Upper lobe of right lung (tissue), 1 donor: ENCODE measurements at regions not wholly inside any gene's neighbourhood (a gene's known extent, or its start where the extent isn't known, plus 50 kb on each side); places are given as distances from the start of the nearest gene placed in this dataset.

ENCODE experiments used
- ATAC-seq: fragments of 200-7000 bp; cut with Tn5 transposase; one replicate; pipeline ENCODE4 v1.9.1; 2020; ENCODE audit warnings: mild to moderate bottlenecking, moderate library complexity
- DNase-seq: peaks from one replicate; pipeline ENCODE4 v3.0.0-alpha.2; 2020
- H3K27ac ChIP-seq: fragments of 200-600 bp; one replicate; pipeline ENCODE4 v1.8.0; 2022
- H3K27me3 ChIP-seq: fragments of 200-600 bp; one replicate; pipeline ENCODE4 v1.8.0; 2022; ENCODE audit warnings: mild to moderate bottlenecking
- H3K36me3 ChIP-seq: fragments of 200-600 bp; one replicate; pipeline ENCODE4 v1.8.0; 2022
- H3K4me1 ChIP-seq: fragments of 200-600 bp; one replicate; pipeline ENCODE4 v1.8.0; 2022
- H3K4me3 ChIP-seq: fragments of 200-600 bp; one replicate; pipeline ENCODE4 v1.8.0; 2022; ENCODE audit warnings: mild to moderate bottlenecking
- H3K9me3 ChIP-seq: fragments of 200-600 bp; one replicate; pipeline ENCODE4 v1.8.0; 2022
- intact Hi-C: fragments of 100-400 bp; cut with DNase I; formaldehyde crosslinking; loops from one replicate; pipeline ENCODE4 v1.11.0; 2022
- TF ChIP-seq, protein P1 (sequence below): fragments of 200-600 bp; IDR thresholded peaks from one replicate; pipeline ENCODE4 v1.8.0; 2022; ENCODE audit warnings: antibody characterized with exemption
- donor health status: DM: no; HTN: yes; CAD: no; lungs with severe emphysema.

DNA sequence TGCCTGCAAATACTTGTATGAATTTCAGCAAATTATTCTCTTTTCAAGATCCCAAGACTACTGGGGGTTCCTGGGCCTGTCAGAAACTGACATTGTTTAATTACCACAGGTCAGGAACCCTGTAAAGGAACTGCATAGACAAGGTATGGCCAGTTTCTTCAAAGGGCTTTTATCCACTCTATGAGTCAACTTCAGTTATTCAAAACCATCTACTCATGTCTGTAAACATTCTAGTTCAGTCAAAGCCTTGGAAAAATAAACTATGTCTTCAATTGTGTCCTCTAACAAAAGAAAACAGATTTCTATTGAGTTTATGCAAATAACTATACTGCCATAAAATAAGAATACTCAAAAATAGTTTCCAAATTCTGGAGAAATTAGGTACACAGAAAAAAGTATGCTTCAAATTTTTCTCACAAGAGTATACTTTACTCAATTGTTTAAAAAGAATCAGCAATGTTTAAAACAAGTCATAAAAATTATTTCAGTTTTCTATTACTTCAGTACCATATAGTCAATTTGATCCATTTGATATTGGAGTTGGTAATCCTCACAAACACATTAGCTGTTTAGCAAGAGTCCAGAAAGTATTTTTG is 486.4 kb upstream of the PCDH20 start:
- ATAC-seq = no peak

DNA sequence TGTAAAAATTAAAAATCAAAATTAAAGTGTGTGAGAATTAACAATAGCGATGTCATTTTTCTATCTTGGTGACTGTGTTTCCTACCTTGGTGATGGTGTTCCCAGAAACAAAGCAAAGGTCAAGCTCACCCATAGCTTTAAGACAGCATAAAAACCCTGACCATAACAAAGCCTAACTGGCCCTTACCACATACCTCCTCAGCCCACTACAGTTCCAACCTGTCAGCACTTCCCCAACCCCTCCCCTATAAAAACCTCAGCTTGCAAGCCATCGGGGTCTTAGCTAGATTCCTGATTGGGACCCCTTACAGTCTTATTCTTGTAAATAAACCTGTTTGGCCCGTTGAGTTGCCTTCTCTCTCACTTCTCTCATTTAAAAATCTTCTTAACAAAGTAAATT is 484.4 kb upstream of the PCDH20 start:
- no peak for ATAC-seq

More for the DNA sequence above, 486.4 kb upstream of the PCDH20 start:
- intact Hi-C loops = no loop called here
- DNase-seq = no peak
- no peaks in the 10 kb centered on the region for H3K4me1 ChIP-seq
- no peak overlapping the region for H3K4me3 ChIP-seq
- H3K27me3 ChIP-seq = no peaks in the 10 kb centered on the region
- no peaks in the 10 kb centered on the region for H3K9me3 ChIP-seq
- H3K27ac ChIP-seq = no peak overlapping the region
- TF ChIP-seq, protein P1, sequence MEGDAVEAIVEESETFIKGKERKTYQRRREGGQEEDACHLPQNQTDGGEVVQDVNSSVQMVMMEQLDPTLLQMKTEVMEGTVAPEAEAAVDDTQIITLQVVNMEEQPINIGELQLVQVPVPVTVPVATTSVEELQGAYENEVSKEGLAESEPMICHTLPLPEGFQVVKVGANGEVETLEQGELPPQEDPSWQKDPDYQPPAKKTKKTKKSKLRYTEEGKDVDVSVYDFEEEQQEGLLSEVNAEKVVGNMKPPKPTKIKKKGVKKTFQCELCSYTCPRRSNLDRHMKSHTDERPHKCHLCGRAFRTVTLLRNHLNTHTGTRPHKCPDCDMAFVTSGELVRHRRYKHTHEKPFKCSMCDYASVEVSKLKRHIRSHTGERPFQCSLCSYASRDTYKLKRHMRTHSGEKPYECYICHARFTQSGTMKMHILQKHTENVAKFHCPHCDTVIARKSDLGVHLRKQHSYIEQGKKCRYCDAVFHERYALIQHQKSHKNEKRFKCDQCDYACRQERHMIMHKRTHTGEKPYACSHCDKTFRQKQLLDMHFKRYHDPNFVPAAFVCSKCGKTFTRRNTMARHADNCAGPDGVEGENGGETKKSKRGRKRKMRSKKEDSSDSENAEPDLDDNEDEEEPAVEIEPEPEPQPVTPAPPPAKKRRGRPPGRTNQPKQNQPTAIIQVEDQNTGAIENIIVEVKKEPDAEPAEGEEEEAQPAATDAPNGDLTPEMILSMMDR = no peak
- no peaks in the 10 kb centered on the region for H3K36me3 ChIP-seq

DNA sequence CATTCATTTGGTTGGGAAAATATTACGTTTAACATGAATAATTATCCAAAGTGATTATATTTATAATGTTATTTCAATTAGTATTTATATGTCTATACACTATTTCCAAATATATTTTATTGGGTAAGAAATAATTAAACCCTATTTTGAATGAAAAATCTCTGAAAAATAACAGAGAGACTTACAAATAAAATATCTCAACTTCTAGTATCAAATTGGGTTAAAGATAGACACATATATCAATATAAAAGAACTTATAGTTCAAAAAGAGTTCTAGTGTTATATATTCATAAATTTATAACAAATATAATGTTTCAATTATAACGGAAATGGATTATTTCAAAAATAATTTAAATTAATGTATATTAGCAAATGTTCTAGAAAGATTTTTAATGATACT is 482.6 kb upstream of the PCDH20 start:
- no peaks in the 10 kb centered on the region for H3K4me1 ChIP-seq
- no peak for ATAC-seq
- TF ChIP-seq, protein P1 = no peak
- no peaks in the 10 kb centered on the region for H3K9me3 ChIP-seq
- intact Hi-C loops = no loop called here
- no peak overlapping the region for H3K27ac ChIP-seq
- no peak overlapping the region for H3K4me3 ChIP-seq
- H3K36me3 ChIP-seq = no peaks in the 10 kb centered on the region
- DNase-seq = no peak
- H3K27me3 ChIP-seq = no peaks in the 10 kb centered on the region

More for the DNA sequence above, 484.4 kb upstream of the PCDH20 start:
- Histone ChIP-seq H3K36me3 (no peaks in the 10 kb centered on the region), H3K4me1 (no peaks in the 10 kb centered on the region), H3K27me3 (no peaks in the 10 kb centered on the region), H3K9me3 (no peaks in the 10 kb centered on the region), H3K4me3 (no peak overlapping the region), H3K27ac (no peak overlapping the region)
- no peak for DNase-seq
- TF ChIP-seq, protein P1 = no peak
- intact Hi-C loops = no loop called here

DNA sequence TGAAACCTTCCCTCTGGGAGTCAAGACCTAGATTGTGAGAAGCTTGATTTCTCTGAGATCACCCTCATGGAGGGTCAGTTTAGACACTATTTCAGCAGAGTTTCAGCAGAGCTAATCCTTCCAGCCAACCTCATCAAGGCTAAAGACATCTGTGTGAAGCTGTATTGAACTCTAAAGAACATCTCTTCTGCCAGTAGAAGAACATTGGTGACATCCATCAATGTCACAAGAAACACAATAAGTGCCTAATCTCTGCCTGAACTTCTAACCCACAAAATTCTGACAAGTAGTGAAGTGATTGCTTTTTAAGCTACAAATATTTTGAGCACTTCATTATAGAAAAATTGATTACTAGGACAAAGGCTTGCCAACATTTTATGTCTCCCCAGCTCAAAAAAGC is 475.8 kb upstream of the PCDH20 start:
- no peaks in the 10 kb centered on the region for H3K27me3 ChIP-seq
- H3K4me3 ChIP-seq = no peak overlapping the region
- ATAC-seq (no peak), DNase-seq (no peak)
- H3K36me3 ChIP-seq = no peaks in the 10 kb centered on the region
- H3K9me3 ChIP-seq = no peaks in the 10 kb centered on the region
- H3K27ac ChIP-seq = no peak overlapping the region
- intact Hi-C loops = no loop called here
- H3K4me1 ChIP-seq = no peaks in the 10 kb centered on the region
- TF ChIP-seq, protein P1 = no peak

DNA sequence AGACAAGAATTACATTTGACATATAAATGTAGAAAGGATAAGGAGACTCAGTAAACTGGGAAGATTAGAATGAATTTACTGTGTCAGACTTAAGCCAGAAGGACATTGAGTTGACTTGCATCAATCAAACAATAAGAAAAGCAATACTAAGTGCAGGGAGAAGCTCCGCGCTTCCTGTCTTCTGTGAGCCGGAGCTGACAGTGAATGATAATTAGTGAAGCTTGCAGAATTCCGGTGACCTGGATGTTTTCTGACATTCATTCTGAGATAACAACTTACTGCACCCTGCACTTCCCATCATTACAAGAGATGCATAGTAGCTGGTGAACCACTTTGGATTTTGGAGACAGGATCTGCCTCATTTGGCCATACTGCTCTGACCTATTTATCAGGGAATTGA is 469.2 kb upstream of the PCDH20 start:
- DNase-seq (no peak), ATAC-seq (no peak)
- TF ChIP-seq, protein P1 = no peak
- Histone ChIP-seq H3K4me3 (no peak overlapping the region), H3K27me3 (no peaks in the 10 kb centered on the region), H3K36me3 (no peaks in the 10 kb centered on the region), H3K9me3 (no peaks in the 10 kb centered on the region), H3K27ac (no peak overlapping the region), H3K4me1 (no peaks in the 10 kb centered on the region)
- intact Hi-C loops = no loop called here
